ENCODE measurements at regions not wholly inside any gene's neighbourhood (a gene's known extent, or its start where the extent isn't known, plus 50 kb on each side); places are given as distances from the start of the nearest gene placed in this dataset.

GRCh38 chr7:41294556-41295454, 408.1 kb downstream of the INHBA start:
- TF ChIP-seq GATA3 (IDR thresholded peaks at IDR 0.05; ENCODE audit: low read depth, low read length) (no peak), GATA2 (IDR thresholded peaks at IDR 0.05; ENCODE audit: low read depth, low read length) (no peak)

- TF ChIP-seq GATA2 (IDR thresholded peaks at IDR 0.05; ENCODE audit: low read depth, low read length) (no peak), GATA3 (IDR thresholded peaks at IDR 0.05; ENCODE audit: low read depth, low read length) (no peak)
Observed at GRCh38 chr7:41292487-41292886, 410.4 kb downstream of the INHBA start.

- TF ChIP-seq GATA2 (IDR thresholded peaks at IDR 0.05; ENCODE audit: low read depth, low read length), result no peak
Observed at GRCh38 chr7:41287559-41288335, 415.1 kb downstream of the INHBA start.

- TF ChIP-seq GATA2 (IDR thresholded peaks at IDR 0.05; ENCODE audit: low read depth, low read length) (no peak), GATA3 (IDR thresholded peaks at IDR 0.05; ENCODE audit: low read depth, low read length) (no peak)
Observed at GRCh38 chr7:41280491-41280890, 422.4 kb downstream of the INHBA start.

- TF ChIP-seq GATA3 (IDR thresholded peaks at IDR 0.05; ENCODE audit: low read depth, low read length) (no peak), GATA2 (IDR thresholded peaks at IDR 0.05; ENCODE audit: low read depth, low read length) (no peak)
Observed at GRCh38 chr7:41277561-41277960, 425.3 kb downstream of the INHBA start.

- TF ChIP-seq GATA3 (IDR thresholded peaks at IDR 0.05; ENCODE audit: low read depth, low read length) (no peak), GATA2 (IDR thresholded peaks at IDR 0.05; ENCODE audit: low read depth, low read length) (no peak)
Observed at GRCh38 chr7:41275255-41275654, 427.6 kb downstream of the INHBA start.

GRCh38 chr7:41274179-41274578, 428.7 kb downstream of the INHBA start:
- no peak for TF ChIP-seq GATA2 (IDR thresholded peaks at IDR 0.05; ENCODE audit: low read depth, low read length)
- TF ChIP-seq GATA3 (IDR thresholded peaks at IDR 0.05; ENCODE audit: low read depth, low read length), result no peak

- TF ChIP-seq GATA3 (IDR thresholded peaks at IDR 0.05; ENCODE audit: low read depth, low read length) (no peak), GATA2 (IDR thresholded peaks at IDR 0.05; ENCODE audit: low read depth, low read length) (no peak)
Observed at GRCh38 chr7:41272664-41273063, 430.2 kb downstream of the INHBA start.

- TF ChIP-seq GATA3 (IDR thresholded peaks at IDR 0.05; ENCODE audit: low read depth, low read length) (no peak), GATA2 (IDR thresholded peaks at IDR 0.05; ENCODE audit: low read depth, low read length) (no peak)
Observed at GRCh38 chr7:41268878-41269277, 434.0 kb downstream of the INHBA start.

- no peak for TF ChIP-seq GATA3 (IDR thresholded peaks at IDR 0.05; ENCODE audit: low read depth, low read length)
- TF ChIP-seq GATA2 (IDR thresholded peaks at IDR 0.05; ENCODE audit: low read depth, low read length), result no peak
Observed at GRCh38 chr7:41261080-41261479, 441.8 kb downstream of the INHBA start.

- TF ChIP-seq GATA3 (IDR thresholded peaks at IDR 0.05; ENCODE audit: low read depth, low read length), result no peak
Observed at GRCh38 chr7:41257660-41258059, 445.2 kb downstream of the INHBA start.

- TF ChIP-seq GATA3 (IDR thresholded peaks at IDR 0.05; ENCODE audit: low read depth, low read length), result no peak
- no peak for TF ChIP-seq GATA2 (IDR thresholded peaks at IDR 0.05; ENCODE audit: low read depth, low read length)
Observed at GRCh38 chr7:41256186-41256945, 446.5 kb downstream of the INHBA start.

GRCh38 chr7:41255716-41256115, 447.2 kb downstream of the INHBA start:
- no peak for TF ChIP-seq GATA3 (IDR thresholded peaks at IDR 0.05; ENCODE audit: low read depth, low read length)
- TF ChIP-seq GATA2 (IDR thresholded peaks at IDR 0.05; ENCODE audit: low read depth, low read length), result no peak

GRCh38 chr7:41255113-41255512, 447.8 kb downstream of the INHBA start:
- TF ChIP-seq GATA2 (IDR thresholded peaks at IDR 0.05; ENCODE audit: low read depth, low read length) (no peak), GATA3 (IDR thresholded peaks at IDR 0.05; ENCODE audit: low read depth, low read length) (no peak)
